Endodermal cell (in vitro differentiated cells): ENCODE measurements at regions not wholly inside any gene's neighbourhood (a gene's known extent, or its start where the extent isn't known, plus 50 kb on each side); places are given as distances from the start of the nearest gene placed in this dataset.

Experiments
- DNase-seq: peaks from one replicate; pipeline ENCODE4 v3.0.0-alpha.2; 2017
- H3K27ac ChIP-seq: 2 replicates; pipeline ENCODE4 v1.5.1; 2013; ENCODE audit warnings: mild to moderate bottlenecking, low read depth, low read length, moderate library complexity
- H3K27me3 ChIP-seq: 2 replicates; pipeline ENCODE4 v1.6.1; 2013; ENCODE audit warnings: mild to moderate bottlenecking, low read length, moderate library complexity; ENCODE audit not compliant: insufficient read depth, control insufficient read depth, poor library complexity, severe bottlenecking
- H3K36me3 ChIP-seq: 2 replicates; pipeline ENCODE4 v1.7.0; 2013; ENCODE audit warnings: mild to moderate bottlenecking, low read length, moderate library complexity; ENCODE audit not compliant: control insufficient read depth, insufficient read depth
- H3K4me1 ChIP-seq: one replicate; pipeline ENCODE4 v1.7.0; 2013; ENCODE audit warnings: low read length; ENCODE audit not compliant: control insufficient read depth, insufficient read depth
- H3K4me3 ChIP-seq: 2 replicates; pipeline ENCODE4 v1.5.1; 2013; ENCODE audit warnings: mild to moderate bottlenecking, low read length, moderate library complexity
- H3K9ac ChIP-seq: 2 replicates; pipeline ENCODE4 v1.6.1; 2013; ENCODE audit warnings: mild to moderate bottlenecking, low read length, moderate library complexity; ENCODE audit not compliant: poor library complexity, severe bottlenecking; ENCODE audit errors: extremely low read depth
- H3K9me3 ChIP-seq: 2 replicates; pipeline ENCODE4 v1.6.1; 2013; ENCODE audit warnings: mild to moderate bottlenecking, low read length, moderate library complexity; ENCODE audit not compliant: control insufficient read depth
- H3K27ac Mint-ChIP-seq: 2 replicates; pipeline ENCODE4 v1.8.0; 2020; ENCODE audit warnings: mixed read lengths
- H3K27me3 Mint-ChIP-seq: 2 replicates; pipeline ENCODE4 v1.8.0; 2021; ENCODE audit warnings: mild to moderate bottlenecking, mixed read lengths; ENCODE audit not compliant: insufficient read depth
- H3K36me3 Mint-ChIP-seq: 2 replicates; pipeline ENCODE4 v1.8.0; 2020; ENCODE audit warnings: low read depth, mixed read lengths
- H3K4me1 Mint-ChIP-seq: 2 replicates; pipeline ENCODE4 v1.8.0; 2020; ENCODE audit warnings: mixed read lengths
- H3K4me3 Mint-ChIP-seq: 2 replicates; pipeline ENCODE4 v1.8.0; 2020; ENCODE audit warnings: mild to moderate bottlenecking, moderate library complexity, mixed read lengths
- H3K9me3 Mint-ChIP-seq: 2 replicates; pipeline ENCODE4 v1.8.0; 2020; ENCODE audit warnings: mild to moderate bottlenecking, mixed read lengths
- WGBS, 2 experiments: methylation state at CpG; one replicate each; pipeline versions ENCODE4 v1.1.5 to v1.1.7; 2013; ENCODE audit warnings: missing lambda C conversion rate in 2 of 2, mixed read lengths in 1 of 2; ENCODE audit not compliant: insufficient coverage in 1 of 2, insufficient read length in 1 of 2; 5-methylcytosine and 5-hydroxymethylcytosine counted together
- TF ChIP-seq, protein P1 (sequence below): fragments of 200-600 bp; sonication (generic); conservative IDR thresholded peaks from 2 replicates; pipeline ENCODE4 v1.5.0; 2021; ENCODE audit warnings: antibody characterized with exemption, mild to moderate bottlenecking

DNA sequence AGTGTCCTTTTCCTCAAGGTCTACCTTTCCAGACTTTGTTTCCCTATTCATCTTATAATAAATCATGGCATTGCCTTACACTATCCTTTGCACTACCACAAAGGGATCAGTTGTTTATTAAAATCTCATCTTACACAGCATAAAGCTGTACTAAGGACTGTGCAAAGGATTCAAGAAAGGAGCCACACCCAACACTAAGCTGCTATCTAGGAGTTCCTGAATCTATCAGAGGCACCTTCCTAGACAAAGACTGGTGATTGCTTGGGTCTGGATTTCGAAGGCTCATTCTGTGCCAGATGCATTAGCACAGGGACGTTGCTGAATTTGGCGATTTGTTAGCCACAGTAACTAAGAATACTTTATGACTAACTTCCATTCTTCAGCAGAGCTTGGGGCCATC is 412.0 kb downstream of the NUP35 start:
- no peaks in the 10 kb centered on the region for H3K9me3 Mint-ChIP-seq
- no peak overlapping the region for H3K9ac ChIP-seq
- TF ChIP-seq, protein P1, sequence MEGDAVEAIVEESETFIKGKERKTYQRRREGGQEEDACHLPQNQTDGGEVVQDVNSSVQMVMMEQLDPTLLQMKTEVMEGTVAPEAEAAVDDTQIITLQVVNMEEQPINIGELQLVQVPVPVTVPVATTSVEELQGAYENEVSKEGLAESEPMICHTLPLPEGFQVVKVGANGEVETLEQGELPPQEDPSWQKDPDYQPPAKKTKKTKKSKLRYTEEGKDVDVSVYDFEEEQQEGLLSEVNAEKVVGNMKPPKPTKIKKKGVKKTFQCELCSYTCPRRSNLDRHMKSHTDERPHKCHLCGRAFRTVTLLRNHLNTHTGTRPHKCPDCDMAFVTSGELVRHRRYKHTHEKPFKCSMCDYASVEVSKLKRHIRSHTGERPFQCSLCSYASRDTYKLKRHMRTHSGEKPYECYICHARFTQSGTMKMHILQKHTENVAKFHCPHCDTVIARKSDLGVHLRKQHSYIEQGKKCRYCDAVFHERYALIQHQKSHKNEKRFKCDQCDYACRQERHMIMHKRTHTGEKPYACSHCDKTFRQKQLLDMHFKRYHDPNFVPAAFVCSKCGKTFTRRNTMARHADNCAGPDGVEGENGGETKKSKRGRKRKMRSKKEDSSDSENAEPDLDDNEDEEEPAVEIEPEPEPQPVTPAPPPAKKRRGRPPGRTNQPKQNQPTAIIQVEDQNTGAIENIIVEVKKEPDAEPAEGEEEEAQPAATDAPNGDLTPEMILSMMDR: no peak
- no peaks in the 10 kb centered on the region for H3K36me3 ChIP-seq
- no peaks in the 10 kb centered on the region for H3K36me3 Mint-ChIP-seq
- H3K27ac Mint-ChIP-seq: no peak overlapping the region
- H3K27me3 Mint-ChIP-seq: no peaks in the 10 kb centered on the region
- no peaks in the 10 kb centered on the region for H3K4me1 ChIP-seq
- DNase-seq: no peak
- H3K4me1 Mint-ChIP-seq: peaks cover 12% of the 10 kb centered on the region
- no peaks in the 10 kb centered on the region for H3K9me3 ChIP-seq
- H3K4me3 Mint-ChIP-seq: no peak overlapping the region
- 87% methylated on average over 3 of the region's 3 CpGs; no CpG with 5 or more reads in 1 of the 2 experiments for WGBS, 2 experiments
- H3K4me3 ChIP-seq: no peak overlapping the region
- H3K27ac ChIP-seq: no peak overlapping the region
- H3K27me3 ChIP-seq: no peaks in the 10 kb centered on the region

DNA sequence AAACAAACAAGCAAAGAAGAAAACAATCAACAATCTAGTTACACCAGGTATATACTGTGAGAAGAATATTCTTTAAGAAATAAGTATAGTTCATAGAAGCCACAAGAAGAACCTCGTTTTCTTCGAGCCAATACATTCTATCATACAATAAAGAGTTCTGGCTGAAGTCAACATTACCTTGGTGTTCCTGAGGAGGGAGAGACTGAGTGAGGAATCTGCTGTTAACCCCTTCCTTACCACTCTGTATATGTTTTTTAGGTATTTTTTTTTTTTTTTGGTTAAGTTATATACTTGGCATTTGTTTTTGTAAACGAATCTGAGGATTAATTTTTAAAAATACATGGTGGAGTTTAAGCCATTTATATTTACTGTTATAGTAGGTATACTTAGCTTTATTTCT is 412.5 kb downstream of the NUP35 start:
- DNase-seq: no peak
- H3K4me3 ChIP-seq: no peak overlapping the region
- TF ChIP-seq, protein P1: peak; percentile 52
- Mint-ChIP-seq H3K4me3 (no peak overlapping the region), H3K36me3 (no peaks in the 10 kb centered on the region), H3K27ac (no peak overlapping the region), H3K9me3 (no peaks in the 10 kb centered on the region), H3K4me1 (peaks cover 9% of the 10 kb centered on the region), H3K27me3 (no peaks in the 10 kb centered on the region)
- 90% methylated on average over 2 of the region's 3 CpGs; no CpG with 5 or more reads in 1 of the 2 experiments for WGBS, 2 experiments
- no peaks in the 10 kb centered on the region for H3K9me3 ChIP-seq
- H3K36me3 ChIP-seq: no peaks in the 10 kb centered on the region
- no peak overlapping the region for H3K9ac ChIP-seq
- no peaks in the 10 kb centered on the region for H3K27me3 ChIP-seq
- no peak overlapping the region for H3K27ac ChIP-seq
- no peaks in the 10 kb centered on the region for H3K4me1 ChIP-seq

DNA sequence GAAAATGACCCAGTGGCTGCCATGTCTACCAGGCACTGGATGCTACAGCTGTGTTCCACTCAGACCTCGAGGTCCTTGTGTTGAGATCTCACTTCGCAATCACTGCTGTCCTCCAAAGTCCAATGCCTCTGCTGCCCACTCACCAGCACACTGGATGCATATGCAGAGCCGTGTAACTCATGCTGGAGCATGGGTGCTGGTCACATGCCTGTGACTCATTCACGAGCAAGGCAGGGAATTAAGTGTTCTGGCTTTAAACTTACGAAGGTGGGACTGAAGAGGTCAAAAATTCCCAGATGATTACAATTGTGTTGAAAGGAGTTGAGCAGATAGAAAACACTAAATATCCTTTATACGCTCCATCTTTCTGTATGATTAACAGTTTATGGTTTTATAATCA is 417.5 kb downstream of the NUP35 start:
- DNase-seq: no peak
- Histone ChIP-seq H3K4me3 (no peak overlapping the region), H3K27me3 (no peaks in the 10 kb centered on the region), H3K9ac (no peak overlapping the region), H3K27ac (no peak overlapping the region), H3K4me1 (no peaks in the 10 kb centered on the region), H3K36me3 (no peaks in the 10 kb centered on the region), H3K9me3 (no peaks in the 10 kb centered on the region)
- H3K27ac Mint-ChIP-seq: no peak overlapping the region
- TF ChIP-seq, protein P1: no peak
- peaks cover 20% of the 10 kb centered on the region for H3K9me3 Mint-ChIP-seq
- no peak overlapping the region for H3K4me3 Mint-ChIP-seq
- no peaks in the 10 kb centered on the region for H3K27me3 Mint-ChIP-seq
- peaks cover 8% of the 10 kb centered on the region for H3K36me3 Mint-ChIP-seq
- 91 to 92% methylated on average over 3 to 5 of the region's 6 CpGs for WGBS, 2 experiments
- peaks cover 7% of the 10 kb centered on the region for H3K4me1 Mint-ChIP-seq
